ENCODE measurements at regions not wholly inside any gene's neighbourhood (a gene's known extent, or its start where the extent isn't known, plus 50 kb on each side); places are given as distances from the start of the nearest gene placed in this dataset.

DNA sequence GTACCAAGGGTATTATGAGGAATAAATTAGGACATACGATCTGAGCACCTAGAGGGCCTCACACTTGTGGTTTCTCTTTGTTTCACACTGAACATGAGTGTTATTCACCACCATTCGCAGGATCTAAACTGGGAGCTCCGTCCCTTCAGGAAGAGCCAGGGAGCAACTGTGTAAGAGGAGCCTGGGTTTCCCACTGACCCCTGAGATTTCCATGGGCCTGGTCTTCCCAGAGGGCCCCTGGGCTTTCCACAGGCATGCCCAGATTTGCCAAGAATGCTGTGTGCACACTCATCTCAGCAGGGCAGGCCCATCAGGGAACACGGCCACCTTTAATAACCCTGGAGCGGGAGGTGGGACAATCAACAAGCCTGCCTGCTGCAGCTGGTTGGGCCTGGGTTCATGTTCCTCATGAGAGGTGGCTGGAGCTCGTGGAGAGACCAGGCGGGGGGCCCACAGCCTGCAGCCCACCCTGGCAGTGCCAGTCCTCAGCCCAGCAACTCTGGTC is 416.8 kb upstream of the MYT1L start:
- H3K36me3 ChIP-seq, result no peaks in the 10 kb centered on the region
- intact Hi-C loops (cut with DNase I), result no loop called here
- WGBS, 3 donors, result 79 to 90% (median 82%) methylated on average over 7 of the region's 7 CpGs

GRCh38 chr2:2746731-2747130 is 415.7 kb upstream of the MYT1L start:
- 80 to 85% (median 81%) methylated on average over 6 of the region's 6 CpGs for WGBS, 3 donors
- Histone ChIP-seq H3K4me3 (no peak overlapping the region), H3K9me3 (no peaks in the 10 kb centered on the region), H3K36me3 (no peaks in the 10 kb centered on the region), H3K27ac (no peak overlapping the region), H3K4me1 (ENCODE audit: insufficient read depth) (peaks cover 1% of the 10 kb centered on the region), H3K27me3 (no peaks in the 10 kb centered on the region)
- no peak for TF ChIP-seq EP300 (IDR thresholded peaks at IDR 0.05)
- TF ChIP-seq, protein P1, sequence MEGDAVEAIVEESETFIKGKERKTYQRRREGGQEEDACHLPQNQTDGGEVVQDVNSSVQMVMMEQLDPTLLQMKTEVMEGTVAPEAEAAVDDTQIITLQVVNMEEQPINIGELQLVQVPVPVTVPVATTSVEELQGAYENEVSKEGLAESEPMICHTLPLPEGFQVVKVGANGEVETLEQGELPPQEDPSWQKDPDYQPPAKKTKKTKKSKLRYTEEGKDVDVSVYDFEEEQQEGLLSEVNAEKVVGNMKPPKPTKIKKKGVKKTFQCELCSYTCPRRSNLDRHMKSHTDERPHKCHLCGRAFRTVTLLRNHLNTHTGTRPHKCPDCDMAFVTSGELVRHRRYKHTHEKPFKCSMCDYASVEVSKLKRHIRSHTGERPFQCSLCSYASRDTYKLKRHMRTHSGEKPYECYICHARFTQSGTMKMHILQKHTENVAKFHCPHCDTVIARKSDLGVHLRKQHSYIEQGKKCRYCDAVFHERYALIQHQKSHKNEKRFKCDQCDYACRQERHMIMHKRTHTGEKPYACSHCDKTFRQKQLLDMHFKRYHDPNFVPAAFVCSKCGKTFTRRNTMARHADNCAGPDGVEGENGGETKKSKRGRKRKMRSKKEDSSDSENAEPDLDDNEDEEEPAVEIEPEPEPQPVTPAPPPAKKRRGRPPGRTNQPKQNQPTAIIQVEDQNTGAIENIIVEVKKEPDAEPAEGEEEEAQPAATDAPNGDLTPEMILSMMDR (IDR thresholded peaks at IDR 0.05), result no peak
- no peak for TF ChIP-seq POLR2A (IDR thresholded peaks at IDR 0.05)
- intact Hi-C loops (cut with DNase I), result no loop called here
- DNase-seq, result no peak

More for the DNA sequence above, 416.8 kb upstream of the MYT1L start:
- Histone ChIP-seq H3K4me1 (ENCODE audit: insufficient read depth) (peaks cover 1% of the 10 kb centered on the region), H3K27me3 (no peaks in the 10 kb centered on the region), H3K4me3 (no peak overlapping the region), H3K9me3 (no peaks in the 10 kb centered on the region), H3K27ac (no peak overlapping the region)
- DNase-seq, result no peak
- TF ChIP-seq, protein P1 (IDR thresholded peaks at IDR 0.05), result no peak
- TF ChIP-seq POLR2A (IDR thresholded peaks at IDR 0.05), result no peak
- TF ChIP-seq EP300 (IDR thresholded peaks at IDR 0.05), result no peak

GRCh38 chr2:2744958-2745715 is 414.1 kb upstream of the MYT1L start:
- intact Hi-C loops (cut with DNase I), result no loop called here
- Histone ChIP-seq H3K27me3 (no peaks in the 10 kb centered on the region), H3K36me3 (no peaks in the 10 kb centered on the region), H3K4me1 (ENCODE audit: insufficient read depth) (peaks cover 1% of the 10 kb centered on the region), H3K27ac (no peak overlapping the region), H3K4me3 (no peak overlapping the region), H3K9me3 (no peaks in the 10 kb centered on the region)
- no peak for DNase-seq
- WGBS, 3 donors, result 87% methylated on average over 13 of the region's 13 CpGs
- TF ChIP-seq EP300 (IDR thresholded peaks at IDR 0.05) (no peak), POLR2A (IDR thresholded peaks at IDR 0.05) (no peak)
- TF ChIP-seq, protein P1 (IDR thresholded peaks at IDR 0.05), result no peak

- intact Hi-C loops (cut with DNase I), result no loop called here
- H3K27ac ChIP-seq, result no peak overlapping the region
These were observed 413.0 kb upstream of the MYT1L start for GRCh38 chr2:2744107-2744506.

More at GRCh38 chr2:2744107-2744506, 413.0 kb upstream of the MYT1L start:
- DNase-seq, result no peak
- no peaks in the 10 kb centered on the region for H3K27me3 ChIP-seq
- TF ChIP-seq, protein P1 (IDR thresholded peaks at IDR 0.05), result no peak
- no peak overlapping the region for H3K4me3 ChIP-seq
- H3K9me3 ChIP-seq, result no peaks in the 10 kb centered on the region
- peaks cover 3% of the 10 kb centered on the region for H3K4me1 ChIP-seq (ENCODE audit: insufficient read depth)
- no peaks in the 10 kb centered on the region for H3K36me3 ChIP-seq
- 73 to 79% (median 74%) methylated on average over 5 of the region's 5 CpGs for WGBS, 3 donors
